ENCODE measurements at regions not wholly inside any gene's neighbourhood (a gene's known extent, or its start where the extent isn't known, plus 50 kb on each side); places are given as distances from the start of the nearest gene placed in this dataset.

DNA sequence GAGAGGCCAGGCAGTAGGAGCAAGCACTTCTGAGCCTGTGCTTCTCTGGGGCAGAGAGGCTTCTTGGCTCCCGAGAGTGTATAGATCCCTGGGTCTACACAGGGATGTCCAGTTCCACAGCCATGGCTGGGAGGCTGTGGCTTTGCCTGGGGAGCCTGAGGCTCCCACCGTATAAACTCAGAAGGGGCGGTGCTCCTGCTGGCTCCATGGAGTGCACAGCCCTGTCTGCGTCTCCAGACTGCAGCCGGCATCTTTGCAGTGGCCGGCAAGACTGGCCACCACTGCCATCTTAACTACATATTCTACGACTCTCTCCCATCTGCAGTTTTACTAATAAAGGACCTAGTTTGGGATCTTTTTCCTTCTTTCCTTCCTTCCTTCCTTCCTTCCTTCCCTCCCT lies 1253.8 kb downstream of the C4orf33 start:
- intact Hi-C loops (cut with micrococcal nuclease): no loop called here
- H3K9me3 ChIP-seq (replicated peaks): no peaks in the 10 kb centered on the region
- TF ChIP-seq, protein P1, sequence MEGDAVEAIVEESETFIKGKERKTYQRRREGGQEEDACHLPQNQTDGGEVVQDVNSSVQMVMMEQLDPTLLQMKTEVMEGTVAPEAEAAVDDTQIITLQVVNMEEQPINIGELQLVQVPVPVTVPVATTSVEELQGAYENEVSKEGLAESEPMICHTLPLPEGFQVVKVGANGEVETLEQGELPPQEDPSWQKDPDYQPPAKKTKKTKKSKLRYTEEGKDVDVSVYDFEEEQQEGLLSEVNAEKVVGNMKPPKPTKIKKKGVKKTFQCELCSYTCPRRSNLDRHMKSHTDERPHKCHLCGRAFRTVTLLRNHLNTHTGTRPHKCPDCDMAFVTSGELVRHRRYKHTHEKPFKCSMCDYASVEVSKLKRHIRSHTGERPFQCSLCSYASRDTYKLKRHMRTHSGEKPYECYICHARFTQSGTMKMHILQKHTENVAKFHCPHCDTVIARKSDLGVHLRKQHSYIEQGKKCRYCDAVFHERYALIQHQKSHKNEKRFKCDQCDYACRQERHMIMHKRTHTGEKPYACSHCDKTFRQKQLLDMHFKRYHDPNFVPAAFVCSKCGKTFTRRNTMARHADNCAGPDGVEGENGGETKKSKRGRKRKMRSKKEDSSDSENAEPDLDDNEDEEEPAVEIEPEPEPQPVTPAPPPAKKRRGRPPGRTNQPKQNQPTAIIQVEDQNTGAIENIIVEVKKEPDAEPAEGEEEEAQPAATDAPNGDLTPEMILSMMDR (IDR thresholded peaks at IDR 0.05; ENCODE audit: borderline replicate concordance): no peak
- no peaks in the 10 kb centered on the region for H3K36me3 ChIP-seq
- H3K4me1 ChIP-seq: no peaks in the 10 kb centered on the region
- no peak overlapping the region for H3K27ac ChIP-seq (replicated peaks)
- DNase-seq: no peak
- H3K27me3 ChIP-seq (ENCODE audit: low read depth): no peaks in the 10 kb centered on the region
- no peak overlapping the region for H3K4me3 ChIP-seq

DNA sequence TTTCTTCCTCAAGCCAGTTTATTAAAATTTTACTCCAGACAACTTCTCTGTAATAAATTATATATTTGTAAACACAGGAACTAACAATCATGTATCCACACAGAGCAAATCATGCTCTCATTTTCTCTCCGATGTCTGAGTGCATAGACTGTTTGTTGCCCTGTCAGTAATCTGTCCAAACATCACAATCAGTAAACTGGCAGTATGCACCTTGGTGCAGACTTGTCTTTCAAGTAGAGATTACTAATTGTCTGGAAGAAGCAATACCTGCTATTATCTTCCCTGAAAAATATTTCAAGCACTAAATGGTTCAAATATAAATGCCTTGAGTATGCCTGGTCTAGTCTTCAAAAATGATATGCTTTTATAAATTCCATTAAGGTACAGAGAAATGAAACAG lies 1260.9 kb downstream of the C4orf33 start:
- intact Hi-C loops (cut with micrococcal nuclease): no loop called here
- H3K27ac ChIP-seq (replicated peaks): no peak overlapping the region
- no peaks in the 10 kb centered on the region for H3K4me1 ChIP-seq
- no peak overlapping the region for H3K4me3 ChIP-seq
- no peaks in the 10 kb centered on the region for H3K27me3 ChIP-seq (ENCODE audit: low read depth)
- no peaks in the 10 kb centered on the region for H3K36me3 ChIP-seq
- H3K9me3 ChIP-seq (replicated peaks): no peaks in the 10 kb centered on the region
- TF ChIP-seq, protein P1 (IDR thresholded peaks at IDR 0.05; ENCODE audit: borderline replicate concordance): no peak
- no peak for DNase-seq

DNA sequence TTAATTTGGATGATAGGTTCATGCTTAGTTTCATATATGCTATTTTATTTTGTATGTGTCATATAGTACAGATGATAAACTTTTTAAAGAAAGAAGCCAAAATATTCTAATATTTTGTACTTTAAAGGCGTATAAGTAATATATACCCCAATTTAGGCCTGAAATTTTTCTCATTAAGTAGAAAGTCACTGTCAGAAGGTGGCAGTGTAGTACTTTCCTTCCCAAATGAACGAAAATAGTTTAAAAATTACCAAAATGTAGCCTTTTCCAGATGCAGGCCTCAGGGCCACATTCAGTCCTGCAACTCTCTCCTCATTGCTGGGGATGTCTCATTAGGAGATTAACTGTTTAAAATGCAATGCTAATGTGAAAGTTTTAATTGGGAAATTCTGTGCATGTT lies 1263.6 kb downstream of the C4orf33 start:
- TF ChIP-seq, protein P1 (IDR thresholded peaks at IDR 0.05; ENCODE audit: borderline replicate concordance): no peak
- no peaks in the 10 kb centered on the region for H3K9me3 ChIP-seq (replicated peaks)
- intact Hi-C loops (cut with micrococcal nuclease): no loop called here
- no peaks in the 10 kb centered on the region for H3K36me3 ChIP-seq
- H3K27ac ChIP-seq (replicated peaks): no peak overlapping the region
- H3K4me3 ChIP-seq: no peak overlapping the region
- no peaks in the 10 kb centered on the region for H3K27me3 ChIP-seq (ENCODE audit: low read depth)
- DNase-seq: no peak
- H3K4me1 ChIP-seq: no peaks in the 10 kb centered on the region

DNA sequence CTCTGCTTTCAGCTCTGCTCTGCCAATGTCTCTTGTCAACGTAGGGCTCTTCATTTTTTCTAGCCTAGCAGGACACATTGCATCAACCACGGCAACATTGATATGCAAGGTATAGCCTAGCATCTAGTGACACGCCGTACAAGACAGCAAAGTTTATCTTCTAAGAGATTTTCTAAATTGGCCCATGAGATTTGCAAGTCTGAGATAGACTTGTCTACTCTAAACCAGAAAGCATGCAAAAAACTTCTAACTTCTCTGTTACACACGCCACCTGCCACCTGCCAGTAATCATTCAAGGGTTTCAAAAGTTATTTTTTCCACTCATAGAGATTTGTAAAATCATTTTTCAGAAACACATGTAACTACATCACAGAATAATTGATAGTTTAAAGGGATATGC lies 1265.7 kb downstream of the C4orf33 start:
- Histone ChIP-seq H3K36me3 (no peaks in the 10 kb centered on the region), H3K9me3 (replicated peaks) (no peaks in the 10 kb centered on the region), H3K4me3 (no peak overlapping the region), H3K27me3 (ENCODE audit: low read depth) (no peaks in the 10 kb centered on the region), H3K4me1 (no peaks in the 10 kb centered on the region), H3K27ac (replicated peaks) (no peak overlapping the region)
- no peak for DNase-seq
- intact Hi-C loops (cut with micrococcal nuclease): no loop called here
- TF ChIP-seq, protein P1 (IDR thresholded peaks at IDR 0.05; ENCODE audit: borderline replicate concordance): no peak

DNA sequence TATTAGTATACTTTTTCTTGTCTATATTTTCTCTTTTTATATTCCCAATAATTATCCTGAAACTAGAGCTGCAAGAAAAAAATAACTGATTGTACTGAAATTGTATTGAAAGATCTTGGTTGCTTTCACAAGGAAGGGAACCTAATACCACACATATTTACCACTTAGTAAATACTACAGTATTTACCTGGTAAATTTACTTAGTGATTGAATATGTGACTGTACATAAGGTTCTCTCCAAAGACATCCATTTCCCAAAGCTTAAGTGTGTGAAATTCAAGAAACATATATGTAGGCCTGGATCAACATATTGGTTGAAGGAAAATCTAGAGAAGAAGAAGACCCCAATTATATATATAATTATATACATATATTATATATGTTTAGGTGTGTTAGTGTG lies 1272.7 kb downstream of the C4orf33 start:
- H3K9me3 ChIP-seq (replicated peaks): no peaks in the 10 kb centered on the region
- no peaks in the 10 kb centered on the region for H3K36me3 ChIP-seq
- no peak overlapping the region for H3K27ac ChIP-seq (replicated peaks)
- intact Hi-C loops (cut with micrococcal nuclease): no loop called here
- no peak for DNase-seq
- no peaks in the 10 kb centered on the region for H3K4me1 ChIP-seq
- no peak overlapping the region for H3K4me3 ChIP-seq
- H3K27me3 ChIP-seq (ENCODE audit: low read depth): no peaks in the 10 kb centered on the region
- TF ChIP-seq, protein P1 (IDR thresholded peaks at IDR 0.05; ENCODE audit: borderline replicate concordance): no peak

DNA sequence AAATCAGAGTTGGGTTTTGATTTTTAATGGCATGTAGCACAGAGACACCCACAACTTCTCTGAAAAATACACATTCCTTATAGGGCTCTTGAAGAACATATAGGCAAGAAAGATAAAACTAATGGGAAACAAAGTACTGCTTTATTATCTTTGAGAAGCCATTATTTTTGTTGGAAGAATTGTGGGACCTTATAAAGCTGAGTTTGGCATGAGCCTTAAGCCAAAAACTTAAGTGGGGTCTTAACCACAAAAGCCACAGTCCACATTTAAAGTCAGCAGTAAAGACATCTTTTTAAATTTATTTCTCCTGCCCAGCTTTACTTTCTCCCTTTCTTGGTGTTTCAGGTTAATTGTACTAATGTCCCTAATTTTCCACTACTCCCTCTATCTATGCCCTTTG lies 1297.3 kb downstream of the C4orf33 start:
- H3K4me3 ChIP-seq: no peak overlapping the region
- TF ChIP-seq, protein P1 (IDR thresholded peaks at IDR 0.05; ENCODE audit: borderline replicate concordance): no peak

More for the DNA sequence above, 1297.3 kb downstream of the C4orf33 start:
- Histone ChIP-seq H3K9me3 (replicated peaks) (no peaks in the 10 kb centered on the region), H3K36me3 (no peaks in the 10 kb centered on the region), H3K4me1 (no peaks in the 10 kb centered on the region), H3K27ac (replicated peaks) (no peak overlapping the region), H3K27me3 (ENCODE audit: low read depth) (no peaks in the 10 kb centered on the region)
- no peak for DNase-seq
- intact Hi-C loops (cut with micrococcal nuclease): no loop called here

Data from left ventricle myocardium inferior (tissue), 1 donor.